Chondrocyte (in vitro differentiated cells): ENCODE measurements at regions not wholly inside any gene's neighbourhood (a gene's known extent, or its start where the extent isn't known, plus 50 kb on each side); places are given as distances from the start of the nearest gene placed in this dataset.

ENCODE experiments used
- DNase-seq: peaks from one replicate; pipeline ENCODE4 v3.0.0; 2021; ENCODE audit warnings: mixed read lengths, low spot score
- H3K27ac Mint-ChIP-seq: one replicate; pipeline ENCODE4 v1.8.0; 2021; ENCODE audit warnings: mild to moderate bottlenecking, moderate library complexity, mixed read lengths; ENCODE audit not compliant: unreplicated experiment
- H3K27me3 Mint-ChIP-seq: 2 replicates; pipeline ENCODE4 v1.8.0; 2021; ENCODE audit warnings: low read depth, mixed read lengths
- H3K36me3 Mint-ChIP-seq: 2 replicates; pipeline ENCODE4 v1.8.0; 2021; ENCODE audit warnings: low read depth, mixed read lengths
- H3K4me1 Mint-ChIP-seq: 2 replicates; pipeline ENCODE4 v1.8.0; 2021; ENCODE audit warnings: low read depth, mild to moderate bottlenecking, mixed read lengths
- H3K4me3 Mint-ChIP-seq: one replicate; pipeline ENCODE4 v1.8.0; 2021; ENCODE audit warnings: mild to moderate bottlenecking, moderate library complexity, mixed read lengths; ENCODE audit not compliant: unreplicated experiment
- H3K9me3 Mint-ChIP-seq: 2 replicates; pipeline ENCODE4 v1.8.0; 2021; ENCODE audit warnings: low read depth, mixed read lengths
- TF ChIP-seq, protein P1 (sequence below): fragments of 200-600 bp; sonication (generic); IDR thresholded peaks from 2 replicates; pipeline ENCODE4 v1.5.0; 2021; ENCODE audit warnings: antibody characterized with exemption, mild to moderate bottlenecking, moderate library complexity

DNA sequence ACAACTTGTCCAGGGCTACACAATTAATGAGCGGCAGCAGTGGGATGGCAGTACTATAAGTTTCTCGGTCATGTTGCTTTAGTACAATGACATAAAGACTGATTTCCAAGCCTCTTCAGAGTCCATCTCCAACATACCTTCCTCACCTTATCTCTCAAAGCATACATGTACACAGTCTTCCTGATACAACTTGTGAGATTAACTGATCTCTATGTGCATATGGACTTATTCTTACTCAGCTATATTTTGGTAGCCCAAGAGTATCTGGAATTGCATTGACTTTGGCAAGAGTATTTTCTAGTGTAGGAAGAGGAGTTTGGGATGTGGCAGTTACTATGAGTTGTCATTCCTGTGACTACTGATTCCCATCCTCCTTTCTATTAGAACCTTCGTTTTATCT lies 575.0 kb downstream of the EDEM1 start:
- no peaks in the 10 kb centered on the region for H3K4me1 Mint-ChIP-seq
- DNase-seq, result no peak

GRCh38 chr3:5766848-5767247 lies 579.3 kb downstream of the EDEM1 start:
- H3K27me3 Mint-ChIP-seq, result no peaks in the 10 kb centered on the region
- H3K4me3 Mint-ChIP-seq, result no peak overlapping the region
- TF ChIP-seq, protein P1, sequence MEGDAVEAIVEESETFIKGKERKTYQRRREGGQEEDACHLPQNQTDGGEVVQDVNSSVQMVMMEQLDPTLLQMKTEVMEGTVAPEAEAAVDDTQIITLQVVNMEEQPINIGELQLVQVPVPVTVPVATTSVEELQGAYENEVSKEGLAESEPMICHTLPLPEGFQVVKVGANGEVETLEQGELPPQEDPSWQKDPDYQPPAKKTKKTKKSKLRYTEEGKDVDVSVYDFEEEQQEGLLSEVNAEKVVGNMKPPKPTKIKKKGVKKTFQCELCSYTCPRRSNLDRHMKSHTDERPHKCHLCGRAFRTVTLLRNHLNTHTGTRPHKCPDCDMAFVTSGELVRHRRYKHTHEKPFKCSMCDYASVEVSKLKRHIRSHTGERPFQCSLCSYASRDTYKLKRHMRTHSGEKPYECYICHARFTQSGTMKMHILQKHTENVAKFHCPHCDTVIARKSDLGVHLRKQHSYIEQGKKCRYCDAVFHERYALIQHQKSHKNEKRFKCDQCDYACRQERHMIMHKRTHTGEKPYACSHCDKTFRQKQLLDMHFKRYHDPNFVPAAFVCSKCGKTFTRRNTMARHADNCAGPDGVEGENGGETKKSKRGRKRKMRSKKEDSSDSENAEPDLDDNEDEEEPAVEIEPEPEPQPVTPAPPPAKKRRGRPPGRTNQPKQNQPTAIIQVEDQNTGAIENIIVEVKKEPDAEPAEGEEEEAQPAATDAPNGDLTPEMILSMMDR, result no peak
- no peaks in the 10 kb centered on the region for H3K9me3 Mint-ChIP-seq
- no peaks in the 10 kb centered on the region for H3K36me3 Mint-ChIP-seq
- no peak overlapping the region for H3K27ac Mint-ChIP-seq
- DNase-seq, result no peak
- H3K4me1 Mint-ChIP-seq, result no peaks in the 10 kb centered on the region

More for the DNA sequence above, 575.0 kb downstream of the EDEM1 start:
- TF ChIP-seq, protein P1, result no peak
- Mint-ChIP-seq H3K4me3 (no peak overlapping the region), H3K9me3 (peaks cover 2% of the 10 kb centered on the region), H3K36me3 (no peaks in the 10 kb centered on the region), H3K27ac (no peak overlapping the region), H3K27me3 (no peaks in the 10 kb centered on the region)

- no peak overlapping the region for H3K27ac Mint-ChIP-seq
- no peaks in the 10 kb centered on the region for H3K4me1 Mint-ChIP-seq
- H3K27me3 Mint-ChIP-seq, result no peaks in the 10 kb centered on the region
- DNase-seq, result no peak
- no peak overlapping the region for H3K4me3 Mint-ChIP-seq
- no peaks in the 10 kb centered on the region for H3K36me3 Mint-ChIP-seq
- TF ChIP-seq, protein P1, result no peak
- no peaks in the 10 kb centered on the region for H3K9me3 Mint-ChIP-seq
Observed at GRCh38 chr3:5767304-5767703, 579.8 kb downstream of the EDEM1 start.

DNA sequence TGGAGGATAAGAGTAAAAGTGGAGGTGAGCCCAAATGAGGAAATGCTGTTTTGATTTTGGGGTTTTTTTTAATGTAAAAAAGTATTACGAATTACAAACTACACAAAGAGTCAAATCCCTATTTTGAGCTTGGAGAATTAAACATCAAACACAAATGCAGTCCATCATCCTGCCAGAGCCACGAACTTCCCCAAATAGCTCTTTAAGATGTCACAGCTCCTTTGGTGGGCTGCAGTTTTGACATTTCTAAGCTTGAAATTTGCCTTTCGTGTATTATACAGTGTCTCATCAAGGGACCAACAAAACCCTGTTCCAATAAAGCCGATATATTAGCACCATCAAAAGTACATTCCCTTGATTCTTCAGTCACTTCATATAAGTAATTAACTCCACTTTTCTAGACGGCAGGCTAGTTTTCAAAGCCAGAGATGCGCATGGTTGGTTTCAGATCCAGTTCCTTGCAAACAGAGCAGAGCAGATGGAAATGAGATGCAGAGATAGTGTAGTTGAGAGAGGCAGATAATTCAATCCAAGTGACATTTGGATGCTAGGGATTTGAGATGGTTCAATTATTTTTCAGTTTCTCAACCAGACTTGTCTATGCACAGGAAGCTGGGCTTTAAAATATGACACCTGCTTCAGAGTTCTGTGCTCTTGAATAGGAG lies 580.9 kb downstream of the EDEM1 start:
- no peak overlapping the region for H3K4me3 Mint-ChIP-seq

GRCh38 chr3:5769825-5770224 lies 582.3 kb downstream of the EDEM1 start:
- peaks cover 7% of the 10 kb centered on the region for H3K9me3 Mint-ChIP-seq
- H3K4me1 Mint-ChIP-seq, result no peaks in the 10 kb centered on the region
- H3K4me3 Mint-ChIP-seq, result no peak overlapping the region
- H3K27me3 Mint-ChIP-seq, result no peaks in the 10 kb centered on the region
- H3K36me3 Mint-ChIP-seq, result no peaks in the 10 kb centered on the region
- DNase-seq, result no peak
- no peak overlapping the region for H3K27ac Mint-ChIP-seq
- TF ChIP-seq, protein P1, result no peak

More for the DNA sequence above, 580.9 kb downstream of the EDEM1 start:
- no peaks in the 10 kb centered on the region for H3K9me3 Mint-ChIP-seq
- TF ChIP-seq, protein P1, result no peak
- no peak overlapping the region for H3K27ac Mint-ChIP-seq
- H3K36me3 Mint-ChIP-seq, result no peaks in the 10 kb centered on the region
- H3K4me1 Mint-ChIP-seq, result no peaks in the 10 kb centered on the region
- H3K27me3 Mint-ChIP-seq, result no peaks in the 10 kb centered on the region
- DNase-seq, result no peak
